Iris pigment epithelial cell (primary cell): ENCODE measurements at regions not wholly inside any gene's neighbourhood (a gene's known extent, or its start where the extent isn't known, plus 50 kb on each side); places are given as distances from the start of the nearest gene placed in this dataset.

ENCODE experiments used
- DNase-seq: peaks from one replicate; pipeline ENCODE4 v3.0.0-alpha.2; 2011; ENCODE audit warnings: low read depth

DNA sequence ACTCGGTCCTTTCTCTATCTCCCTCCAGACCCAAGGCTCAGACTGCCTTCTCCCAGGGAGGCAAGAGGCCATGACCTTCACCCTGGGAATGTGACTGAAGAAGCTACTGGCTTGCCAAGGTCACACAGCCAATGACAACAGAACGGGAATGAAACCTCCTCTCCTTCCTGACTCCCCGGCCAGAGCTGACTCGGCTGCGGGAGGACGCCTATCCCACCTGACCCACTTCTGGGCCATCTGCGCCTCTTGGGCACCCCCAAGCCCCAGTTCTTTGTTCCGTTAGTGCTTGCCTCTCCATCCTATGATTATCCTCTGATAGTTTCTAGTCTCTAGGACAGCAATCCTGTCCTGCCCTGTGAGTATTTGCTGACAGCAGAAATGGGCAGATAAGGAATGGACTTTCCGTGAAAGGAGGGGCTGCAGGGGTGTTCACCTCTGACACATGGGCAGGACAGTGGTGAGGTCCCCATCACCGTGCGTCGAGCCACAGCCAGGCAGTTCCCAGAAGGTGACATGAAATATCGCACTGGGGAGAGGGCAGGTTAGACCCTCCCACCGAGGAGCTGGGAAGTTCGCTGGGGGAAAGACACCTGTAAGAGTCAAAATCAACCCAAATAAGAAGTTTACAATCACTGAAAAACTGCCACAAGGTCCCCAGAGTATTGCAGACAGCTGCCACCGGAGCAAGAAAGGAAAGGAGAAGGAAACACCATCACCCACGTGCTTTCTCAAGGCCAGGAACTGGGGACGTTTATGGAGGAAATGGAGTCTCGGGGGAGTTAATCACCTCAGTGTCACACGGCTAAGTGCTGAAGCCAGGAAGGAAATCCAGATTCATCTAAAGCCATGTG is 63.0 kb downstream of the INSIG1 start:
- no peak for DNase-seq

GRCh38 chr7:155361346-155361680 is 63.6 kb downstream of the INSIG1 start:
- DNase-seq, result no peak

DNA sequence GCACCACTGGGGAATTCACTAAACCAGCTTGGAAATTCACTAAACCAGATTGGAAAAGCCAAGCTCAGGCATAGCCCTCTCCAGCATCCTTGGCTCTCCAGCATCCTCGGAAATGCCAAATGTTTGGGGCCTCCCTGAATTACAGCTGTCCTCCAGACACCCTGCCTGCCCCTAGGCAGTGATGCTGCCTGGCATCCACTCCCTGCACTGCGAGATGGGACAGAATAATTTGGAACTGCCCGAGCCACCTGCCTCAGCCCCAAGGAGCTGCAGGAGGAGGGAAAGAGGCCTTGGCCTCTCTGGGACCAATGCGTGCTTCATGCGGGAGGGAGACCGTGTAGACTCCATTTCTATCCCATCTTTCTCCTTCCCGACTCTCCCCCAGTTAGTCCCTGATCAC is 64.3 kb downstream of the INSIG1 start:
- no peak for DNase-seq

GRCh38 chr7:155362380-155363145 is 64.9 kb downstream of the INSIG1 start:
- no peak for DNase-seq

- DNase-seq, result no peak
Observed at GRCh38 chr7:155363146-155363539, 65.5 kb downstream of the INSIG1 start.

- DNase-seq, result no peak
Observed at GRCh38 chr7:155363852-155364600, 66.3 kb downstream of the INSIG1 start.

GRCh38 chr7:155365146-155365874 is 67.6 kb downstream of the INSIG1 start:
- DNase-seq, result no peak

- DNase-seq, result no peak
Observed at GRCh38 chr7:155368894-155369600, 71.4 kb downstream of the INSIG1 start.

DNA sequence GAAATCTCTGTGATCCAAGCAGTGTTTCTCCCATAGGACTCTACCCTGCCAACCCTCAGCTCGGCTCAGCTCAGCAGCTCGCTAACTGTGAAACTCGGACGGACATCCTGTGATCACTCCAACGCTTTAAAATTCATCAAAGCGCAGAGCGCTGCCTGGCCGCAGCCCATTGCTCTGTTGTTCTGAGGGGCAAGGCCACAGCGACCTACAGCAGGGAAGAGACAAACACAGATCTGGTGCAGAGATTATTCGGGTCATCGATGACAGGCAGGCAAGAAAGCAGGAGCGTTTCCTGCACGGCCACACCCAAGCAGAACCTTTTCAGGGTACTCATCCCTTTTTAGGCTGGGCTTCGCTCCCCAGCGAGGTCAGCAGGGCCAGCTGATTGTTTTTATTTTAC is 72.1 kb downstream of the INSIG1 start:
- no peak for DNase-seq

- DNase-seq, result no peak
Observed at GRCh38 chr7:155371331-155371883, 73.7 kb downstream of the INSIG1 start.

DNA sequence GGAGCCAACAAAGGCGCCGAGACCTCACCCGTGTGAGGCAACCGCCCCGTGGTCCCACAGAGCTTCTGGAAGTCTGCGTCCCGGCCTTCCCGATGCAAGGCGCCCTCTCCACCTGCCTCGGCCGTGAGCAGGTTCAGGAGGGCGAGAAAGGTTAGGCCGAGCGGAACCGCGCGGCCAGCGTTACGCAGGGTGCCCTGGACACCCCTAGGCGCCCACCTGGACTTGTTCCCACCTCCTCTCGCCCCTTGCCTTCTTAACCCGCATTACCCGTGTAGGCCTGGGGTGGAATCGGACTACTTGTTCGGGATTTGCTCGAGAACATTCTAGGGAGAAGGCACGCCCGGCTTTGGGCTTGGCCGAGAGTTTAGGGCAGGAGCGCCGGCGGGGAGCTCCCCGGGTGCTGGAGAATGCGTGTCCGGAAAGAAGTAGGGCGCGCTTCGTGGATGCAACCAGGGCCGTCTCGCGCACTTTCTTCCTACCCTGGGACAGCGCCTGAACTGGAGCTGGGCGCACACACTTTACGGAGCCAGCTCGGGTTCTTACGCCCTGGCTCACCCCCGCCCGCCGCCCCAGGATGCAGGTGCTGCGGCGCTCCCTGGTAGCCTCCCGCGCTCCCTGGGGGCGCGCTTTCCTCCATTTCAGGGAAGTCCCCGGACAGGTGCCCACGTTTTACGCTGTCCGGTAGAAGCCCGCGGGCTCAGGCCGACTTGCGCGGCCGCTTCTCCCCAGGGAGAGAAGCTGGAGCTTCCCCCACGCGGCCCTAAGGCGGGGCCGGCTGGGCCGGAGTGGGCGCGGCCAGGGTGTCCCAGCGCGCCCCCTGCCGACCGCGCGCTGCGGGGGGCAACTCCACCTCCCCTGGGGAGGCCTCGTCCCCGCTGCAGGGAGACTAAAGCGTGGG is 74.5 kb downstream of the INSIG1 start:
- DNase-seq, result no peak

GRCh38 chr7:155372782-155373358 is 75.2 kb downstream of the INSIG1 start:
- DNase-seq, result no peak

DNA sequence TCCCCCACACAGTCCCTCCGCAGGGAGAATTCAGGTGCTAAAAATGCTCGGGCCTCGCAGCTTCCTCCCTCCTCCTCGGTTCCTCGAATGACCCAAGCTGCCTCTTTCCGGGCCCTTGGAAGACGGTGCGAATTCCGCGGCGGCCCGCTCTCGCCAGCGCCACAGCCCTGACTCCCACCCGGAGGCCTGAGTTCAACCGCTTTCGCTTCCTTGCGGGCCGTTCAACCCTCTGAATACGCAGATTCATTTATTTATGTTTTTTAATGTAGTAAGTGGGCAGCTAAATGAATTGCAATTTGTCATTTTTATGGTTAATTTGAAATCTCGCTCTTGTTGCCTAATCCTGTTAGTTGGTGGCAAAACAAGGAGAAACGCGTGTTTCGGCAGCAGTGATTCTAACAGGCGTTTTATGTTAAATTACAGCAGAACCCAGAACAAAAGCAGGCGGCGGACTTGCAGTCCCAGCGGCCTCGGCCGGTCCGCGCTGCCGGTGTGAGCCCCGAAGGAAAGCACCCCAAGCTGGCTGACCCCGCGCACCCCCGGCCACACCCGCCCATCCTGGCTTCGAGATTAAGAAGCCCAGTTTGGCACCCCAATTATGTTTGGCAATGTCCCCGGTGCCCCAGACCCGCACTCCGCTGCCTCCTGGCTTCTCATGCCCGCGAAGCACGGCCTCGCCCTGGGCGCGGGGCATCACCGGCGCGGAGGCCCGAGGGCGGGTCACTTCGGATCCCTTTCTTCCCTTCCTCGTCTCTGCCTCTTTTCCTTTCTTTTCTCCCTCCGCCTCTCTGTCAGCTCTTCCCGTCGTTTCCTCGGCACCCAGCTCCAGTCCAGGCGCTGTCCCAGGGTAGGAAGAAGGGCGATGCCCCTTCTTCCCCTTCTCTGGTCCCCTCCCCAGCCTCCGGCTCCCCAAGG is 75.9 kb downstream of the INSIG1 start:
- no peak for DNase-seq

DNA sequence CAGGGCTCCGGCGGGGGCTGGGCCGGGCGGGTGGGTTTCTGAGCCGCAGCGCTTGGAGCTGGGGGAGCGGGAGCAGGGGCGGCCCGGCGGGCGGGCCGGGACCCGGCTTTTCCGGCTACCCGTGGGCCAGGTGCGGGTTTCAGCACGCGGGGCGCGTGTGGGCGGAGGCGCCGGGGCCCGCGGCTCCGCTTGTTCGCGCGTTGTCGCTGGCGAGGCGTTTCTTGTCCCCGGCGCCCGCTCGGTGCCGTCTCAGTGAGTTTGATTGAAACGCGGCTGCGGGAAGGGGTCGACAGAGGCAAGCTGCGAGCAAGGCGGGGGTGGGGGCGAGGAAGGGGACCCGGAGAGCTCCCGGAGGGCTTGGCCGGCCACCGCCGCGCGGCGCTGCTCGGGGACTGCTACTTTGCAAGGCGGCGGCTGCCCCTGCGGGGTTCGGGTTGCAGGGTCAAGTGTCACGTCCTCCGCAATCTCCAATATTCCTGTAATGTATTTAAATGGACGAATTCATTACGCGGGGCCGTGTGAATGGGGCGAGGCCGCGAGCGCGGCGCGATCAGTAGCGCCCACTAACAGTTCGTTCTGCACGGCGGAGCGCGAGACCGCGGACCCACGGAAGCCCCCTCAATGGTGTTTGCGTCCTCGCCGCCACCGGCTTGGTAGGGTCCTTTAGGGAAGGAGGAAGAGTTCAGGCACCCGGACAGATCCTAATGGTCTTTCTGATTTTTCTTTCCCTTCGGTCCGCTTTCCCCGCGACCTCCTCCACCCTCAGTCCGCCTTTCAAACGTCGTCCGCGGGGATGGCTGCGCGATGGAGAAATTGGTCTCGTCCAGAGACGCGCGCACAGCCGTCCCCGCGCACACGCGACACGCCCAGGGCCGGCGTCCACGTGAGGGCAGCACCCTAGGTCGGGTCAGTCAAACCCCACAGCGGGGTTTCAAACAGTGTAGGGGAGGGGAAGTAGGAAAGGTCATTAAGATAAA is 76.9 kb downstream of the INSIG1 start:
- no peak for DNase-seq

- DNase-seq, result no peak
Observed at GRCh38 chr7:155375337-155376277, 77.9 kb downstream of the INSIG1 start.
